ENCODE measurements at regions not wholly inside any gene's neighbourhood (a gene's known extent, or its start where the extent isn't known, plus 50 kb on each side); places are given as distances from the start of the nearest gene placed in this dataset.

DNA sequence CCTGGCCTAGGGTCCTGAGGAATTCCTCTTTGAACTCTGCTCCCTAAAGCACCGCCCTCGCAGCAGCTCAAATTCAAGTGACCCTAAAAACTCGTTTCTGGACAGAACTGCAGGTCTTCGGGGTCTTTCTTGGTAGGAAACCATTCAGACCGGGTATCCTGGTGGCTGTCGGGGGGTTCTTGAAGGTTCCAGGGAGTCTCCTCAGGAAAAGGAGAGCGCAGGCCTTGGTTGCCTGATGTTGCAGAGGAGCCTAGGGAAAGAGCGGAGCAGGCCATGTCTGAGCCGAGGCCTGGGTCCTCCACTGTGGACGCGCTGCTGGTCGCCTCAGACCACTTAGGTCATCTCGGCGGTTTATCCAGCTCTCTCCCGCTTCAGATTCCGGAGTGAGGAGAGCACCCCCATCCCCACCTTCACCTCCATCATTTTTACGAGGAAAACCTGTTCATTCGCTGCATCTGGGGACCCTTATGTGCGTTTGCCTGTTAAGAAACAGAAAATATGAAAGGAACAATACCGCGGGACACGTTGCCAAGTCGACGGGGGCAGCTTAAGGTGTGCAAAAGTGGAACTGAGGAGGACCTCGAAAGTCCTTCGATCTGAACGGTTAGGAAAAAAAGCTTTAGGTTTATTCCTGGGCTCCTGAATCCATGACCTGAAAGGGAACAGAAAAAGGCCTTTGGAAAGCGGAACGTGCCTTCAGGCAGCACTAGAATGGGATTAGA lies 299.4 kb downstream of the PARP8 start:
- peak overlapping the region; percentile 35; the same call in 1 of the 2 replicates for H2BK12ac ChIP-seq (ENCODE audit: low read depth, low read length)
- H3K27me3 ChIP-seq (replicated peaks in 1 of 4; ENCODE audit: control insufficient read depth in 3 of 4, extremely low read depth in 1 of 4, insufficient read depth in 3 of 4, low read length in 3 of 4) = peaks cover 50 to 77% (median 66%) of the 10 kb centered on the region in 4 experiments
- H2BK5ac ChIP-seq (ENCODE audit: low read depth, low read length) = no peak overlapping the region
- no peak overlapping the region for H4K5ac ChIP-seq (ENCODE audit: insufficient read length, low read depth, low read length)
- H3K9me3 ChIP-seq (ENCODE audit: insufficient read depth in 2 of 2, low read depth in 1 of 2, low read length in 1 of 2) = no peaks in the 10 kb centered on the region
- H3K56ac ChIP-seq (replicated peaks; ENCODE audit: insufficient read length, low read depth, low read length) = no peak overlapping the region
- H3K23me2 ChIP-seq (ENCODE audit: low read depth, low read length) = peaks cover 8% of the 10 kb centered on the region; the same call in 1 of the 2 replicates
- DNase-seq (ENCODE audit: low read depth in 1 of 2, low spot score in 2 of 2) (peak in 1 of 2 experiments; percentile 59), FAIRE-seq (no peak)
- CTCF ChIA-PET (ENCODE audit: partially characterized antibody) = interaction anchor here (0.7 to 7.7 kb wide), 11 partner anchors 10 to 1056 kb away, joined by 3 to 113 read pairs (median 4); partner anchors contain the start of gene ISL1
- peaks cover 2 to 3% of the 10 kb centered on the region in 2 experiments for H4K20me1 ChIP-seq (replicated peaks in 1 of 2; ENCODE audit: control insufficient read depth in 1 of 2, insufficient read depth in 2 of 2, low read length in 2 of 2)
- WGBS, 2 experiments (ENCODE audit: extremely low coverage in 1 of 2, insufficient coverage in 1 of 2, insufficient read length in 1 of 2, insufficient replicate concordance in 2 of 2, low coverage in 1 of 2, low lambda C conversion rate in 2 of 2, missing lambda C conversion rate in 1 of 2) = 4% methylated on average over 24 of the region's 29 CpGs; no CpG with 5 or more reads in 1 of the 2 experiments
- H4K8ac ChIP-seq (ENCODE audit: extremely low read depth, insufficient read depth, low read length) = no peak overlapping the region
- H3K27ac ChIP-seq (ENCODE audit: low read depth, low read length) = no peak overlapping the region
- peak overlapping the region; percentile 72 to 80 for H3K4me2 ChIP-seq (ENCODE audit: insufficient read depth in 1 of 2, low read depth in 2 of 2, low read length in 2 of 2)
- H2AFZ ChIP-seq (ENCODE audit: low read length) = 0 out of 2 replicates have a peak overlapping the region, but pooled peaks have one; percentile 12
- H3K18ac ChIP-seq (ENCODE audit: extremely low read depth, low read length) = no peak overlapping the region; the same call in 1 of the 2 replicates
- H2AK5ac ChIP-seq (ENCODE audit: low read depth, low read length) = no peak overlapping the region
- POLR2A ChIA-PET (ENCODE audit: partially characterized antibody) = interaction anchor here (2.5 kb wide), 1 partner anchor 422 kb away, joined by 8 read pairs; no protein-coding TSS in a partner anchor
- H3K14ac ChIP-seq (ENCODE audit: insufficient read length) = no peak overlapping the region
- no peak overlapping the region for H3K23ac ChIP-seq (ENCODE audit: insufficient read length)
- TF ChIP-seq RFX5 (IDR thresholded peaks at IDR 0.05; ENCODE audit: borderline replicate concordance, low read depth, low read length) (no peak), TCF12 (IDR thresholded peaks at IDR 0.05; ENCODE audit: low read depth, low read length) (0 out of 2 replicates have a peak, but pooled peaks have one; percentile 8), SP2 (IDR thresholded peaks at IDR 0.05; ENCODE audit: low read length) (no peak), EZH2 (IDR thresholded peaks at IDR 0.05; ENCODE audit: low read depth, low read length, severe bottlenecking) (peak; percentile 80), RNF2 (IDR thresholded peaks at IDR 0.05; ENCODE audit: borderline replicate concordance, low read depth, low read length, missing control alignments, poor library complexity, severe bottlenecking) (peak; percentile 78), SUZ12 (IDR thresholded peaks at IDR 0.05; ENCODE audit: low read length) (peak; percentile 89), KDM4A (IDR thresholded peaks at IDR 0.05; ENCODE audit: low read depth, low read length, severe bottlenecking) (peak; percentile 30), CHD2 (IDR thresholded peaks at IDR 0.05; ENCODE audit: low read length) (0 out of 2 replicates have a peak, but pooled peaks have one; percentile 20)
- no peak overlapping the region for H3K9ac ChIP-seq (replicated peaks in 1 of 4; ENCODE audit: extremely low read depth in 1 of 4, low read depth in 3 of 4, low read length in 3 of 4)
- no peak overlapping the region for H3K4ac ChIP-seq (replicated peaks; ENCODE audit: insufficient read length, low read depth, low read length)
- peaks cover 3 to 26% (median 10%) of the 10 kb centered on the region in 4 experiments; a peak in 6 of 7 replicates for H3K4me1 ChIP-seq (replicated peaks in 1 of 4; ENCODE audit: control insufficient read depth in 3 of 4, insufficient read depth in 4 of 4, low read length in 3 of 4)
- H3K79me1 ChIP-seq (ENCODE audit: low read depth, low read length) = no peaks in the 10 kb centered on the region
- H3K4me3 ChIP-seq (ENCODE audit: extremely low read depth in 1 of 4, insufficient read depth in 2 of 4, low read depth in 3 of 4, low read length in 4 of 4) = peak overlapping the region; percentile 31 to 74 (median 37); a peak in 5 of 8 replicates
- H4K91ac ChIP-seq (replicated peaks; ENCODE audit: insufficient read length, low read length) = no peak overlapping the region
- no peak overlapping the region for H2BK120ac ChIP-seq (replicated peaks; ENCODE audit: low read depth, low read length)
- H3K79me2 ChIP-seq (ENCODE audit: control insufficient read depth in 1 of 2, insufficient read depth in 2 of 2, low read length in 2 of 2) = no peaks in the 10 kb centered on the region
- H3K36me3 ChIP-seq (ENCODE audit: control insufficient read depth in 2 of 4, insufficient read depth in 4 of 4, low read length in 3 of 4) = no peaks in the 10 kb centered on the region
- H2BK15ac ChIP-seq (ENCODE audit: low read length) = 0 out of 2 replicates have a peak overlapping the region, but pooled peaks have one; percentile 72
- no peak overlapping the region for H2BK20ac ChIP-seq (ENCODE audit: low read length)

Data from H1 (cell line).